HG03469 (cell line): ENCODE measurements at regions not wholly inside any gene's neighbourhood (a gene's known extent, or its start where the extent isn't known, plus 50 kb on each side); places are given as distances from the start of the nearest gene placed in this dataset.

ENCODE experiments used
- ATAC-seq: cut with Tn5 transposase; IDR thresholded peaks from one replicate; pipeline ENCODE4 v1.9.1; 2021; ENCODE audit warnings: mild to moderate bottlenecking, moderate library complexity, moderate number of reproducible peaks; ENCODE audit not compliant: unreplicated experiment

- ATAC-seq: no peak
These were observed 127.8 kb upstream of the FBN2 start for GRCh38 chr5:128665747-128666355.

GRCh38 chr5:128667152-128667551 lies 129.1 kb upstream of the FBN2 start:
- ATAC-seq: no peak

GRCh38 chr5:128667751-128668150 lies 129.7 kb upstream of the FBN2 start:
- ATAC-seq: no peak

GRCh38 chr5:128668921-128669320 lies 130.9 kb upstream of the FBN2 start:
- no peak for ATAC-seq

- ATAC-seq: peak; percentile 69
These were observed 131.8 kb upstream of the FBN2 start for GRCh38 chr5:128669803-128670202.

GRCh38 chr5:128671943-128672342 lies 133.9 kb upstream of the FBN2 start:
- no peak for ATAC-seq

GRCh38 chr5:128673000-128673399 lies 135.0 kb upstream of the FBN2 start:
- ATAC-seq: no peak

- no peak for ATAC-seq
These were observed 135.4 kb upstream of the FBN2 start for GRCh38 chr5:128673411-128673957.

GRCh38 chr5:128673970-128674369 lies 135.9 kb upstream of the FBN2 start:
- ATAC-seq: no peak

GRCh38 chr5:128674837-128675446 lies 136.9 kb upstream of the FBN2 start:
- peak; percentile 86 for ATAC-seq

GRCh38 chr5:128681096-128681495 lies 143.1 kb upstream of the FBN2 start:
- no peak for ATAC-seq

- no peak for ATAC-seq
These were observed 143.9 kb upstream of the FBN2 start for GRCh38 chr5:128681764-128682592.

- no peak for ATAC-seq
These were observed 144.6 kb upstream of the FBN2 start for GRCh38 chr5:128682669-128683068.

GRCh38 chr5:128684961-128685360 lies 146.9 kb upstream of the FBN2 start:
- no peak for ATAC-seq

GRCh38 chr5:128687930-128688329 lies 149.9 kb upstream of the FBN2 start:
- no peak for ATAC-seq

GRCh38 chr5:128693764-128694163 lies 155.7 kb upstream of the FBN2 start:
- no peak for ATAC-seq

GRCh38 chr5:128695791-128696530 lies 157.9 kb upstream of the FBN2 start:
- no peak for ATAC-seq

GRCh38 chr5:128701301-128701700 lies 163.3 kb upstream of the FBN2 start:
- no peak for ATAC-seq

GRCh38 chr5:128703322-128703721 lies 165.3 kb upstream of the FBN2 start:
- ATAC-seq: no peak

- ATAC-seq: no peak
These were observed 168.2 kb upstream of the FBN2 start for GRCh38 chr5:128706269-128706668.

GRCh38 chr5:128708841-128709240 lies 170.8 kb upstream of the FBN2 start:
- ATAC-seq: no peak
